GM19463 (cell line): ENCODE measurements at regions not wholly inside any gene's neighbourhood (a gene's known extent, or its start where the extent isn't known, plus 50 kb on each side); places are given as distances from the start of the nearest gene placed in this dataset.

Experiments used
- ATAC-seq: cut with Tn5 transposase; IDR thresholded peaks from one replicate; pipeline ENCODE4 v1.9.1; 2021; ENCODE audit warnings: mild to moderate bottlenecking, moderate library complexity; ENCODE audit not compliant: unreplicated experiment

DNA sequence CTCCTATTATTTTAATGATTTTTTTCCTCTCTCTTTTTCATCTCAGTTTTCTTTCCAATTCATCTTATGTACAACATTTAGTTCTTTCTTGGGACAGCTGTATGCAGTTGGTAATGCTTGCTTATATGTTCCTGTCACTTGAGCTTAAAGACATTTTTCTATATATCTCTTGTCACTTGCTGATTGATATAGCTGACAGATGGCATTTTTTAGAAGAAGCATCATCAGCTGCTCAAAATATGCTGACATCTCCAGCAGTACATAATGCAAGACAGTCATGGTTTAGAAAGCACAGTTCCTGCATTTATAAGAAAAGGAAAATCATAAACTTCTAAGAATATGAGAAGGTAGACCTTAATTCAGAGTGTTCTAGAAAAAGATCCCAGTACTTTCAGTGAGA, 56.5 kb downstream of the DCAF8L1 start:
- ATAC-seq = no peak

DNA sequence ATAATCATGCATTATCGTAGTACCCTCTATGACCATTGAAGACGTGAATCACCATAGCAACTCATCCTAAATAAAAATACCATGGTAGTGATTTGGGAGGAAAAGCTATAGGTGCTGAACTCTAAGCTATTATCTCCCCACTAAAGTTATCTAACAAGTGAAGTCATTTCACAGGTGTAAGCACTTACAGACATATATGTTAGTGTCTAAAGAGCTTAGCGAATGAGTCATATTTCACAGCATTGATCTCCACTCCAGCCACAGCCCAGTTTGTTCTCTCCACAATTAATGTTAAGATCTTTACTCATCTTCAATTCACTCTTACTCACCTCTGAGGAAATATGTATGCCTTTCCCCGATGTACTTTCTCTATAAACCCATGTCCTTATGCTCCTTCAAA, 57.0 kb downstream of the DCAF8L1 start:
- no peak for ATAC-seq

DNA sequence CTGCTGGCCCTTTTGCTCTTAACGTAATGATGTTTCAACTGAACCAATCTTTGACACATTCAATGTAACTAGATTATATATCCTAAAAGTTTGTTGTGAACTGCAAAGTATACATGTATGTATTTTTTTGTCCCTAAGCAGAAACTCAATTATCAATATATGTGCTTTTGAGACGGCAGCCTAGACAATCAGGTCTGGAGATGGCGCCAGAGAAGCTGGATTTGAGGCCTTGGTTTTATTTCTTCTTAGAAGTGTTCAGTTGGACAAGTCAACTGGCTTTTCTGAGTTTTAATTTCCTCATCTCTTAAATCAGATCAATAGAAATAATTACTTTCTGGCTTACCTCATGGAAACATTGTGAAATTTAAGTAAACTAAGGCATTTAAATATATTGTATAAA, 62.5 kb downstream of the DCAF8L1 start:
- no peak for ATAC-seq

DNA sequence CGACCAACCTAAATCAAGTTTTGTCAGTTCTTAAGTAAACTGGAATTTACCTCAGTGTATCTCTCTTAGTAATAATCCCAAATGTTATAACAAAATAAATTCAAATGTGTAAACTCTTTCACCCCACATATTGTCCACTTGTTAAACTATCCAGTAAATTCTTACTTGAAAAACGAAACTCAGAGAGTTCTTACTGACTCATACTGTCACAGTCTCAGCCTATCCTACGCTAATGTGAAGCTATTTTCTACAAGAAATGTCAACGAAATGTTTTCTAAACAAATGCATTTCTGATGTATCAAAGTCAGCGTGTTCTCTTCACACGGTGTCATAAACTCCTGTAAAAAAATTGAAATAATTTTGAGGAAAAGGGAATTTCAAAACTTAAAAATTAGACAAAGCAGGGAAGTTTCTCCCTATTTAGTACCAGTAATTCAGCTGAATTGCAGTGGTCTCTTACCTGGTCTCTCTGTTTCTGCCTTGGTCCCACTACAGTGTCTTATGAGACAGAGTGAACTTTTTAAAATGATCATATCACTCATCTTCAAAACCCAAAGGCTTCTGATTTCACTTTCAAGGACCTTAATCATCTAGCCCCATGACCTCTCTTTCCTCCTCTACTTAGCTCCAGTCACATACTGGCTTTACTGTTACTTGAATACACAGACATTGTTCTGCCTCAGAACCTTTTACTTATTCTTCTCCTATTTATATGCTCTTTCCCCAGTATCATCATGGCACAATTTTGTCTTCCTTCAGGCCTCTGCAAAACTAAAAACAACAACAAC, 63.3 kb downstream of the DCAF8L1 start:
- ATAC-seq = no peak

DNA sequence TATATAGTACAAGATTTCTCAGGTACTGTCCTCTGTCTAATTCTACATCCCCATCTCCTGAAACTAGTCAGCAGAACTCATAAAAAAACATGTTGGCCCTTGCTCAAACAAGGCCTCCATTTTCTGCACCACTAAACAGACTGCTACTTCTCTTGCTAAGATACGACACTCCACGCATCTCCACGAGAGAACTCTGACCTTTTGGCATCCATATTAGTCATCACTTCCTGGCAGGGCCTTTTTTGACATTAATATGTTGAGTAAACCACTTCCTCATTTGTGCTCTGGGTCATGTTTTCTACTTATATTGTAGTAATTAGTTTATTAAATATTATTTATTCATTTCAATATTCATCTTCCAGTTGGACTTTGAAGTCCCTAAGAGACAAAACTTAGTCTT, 65.6 kb downstream of the DCAF8L1 start:
- peak; percentile 88 for ATAC-seq

DNA sequence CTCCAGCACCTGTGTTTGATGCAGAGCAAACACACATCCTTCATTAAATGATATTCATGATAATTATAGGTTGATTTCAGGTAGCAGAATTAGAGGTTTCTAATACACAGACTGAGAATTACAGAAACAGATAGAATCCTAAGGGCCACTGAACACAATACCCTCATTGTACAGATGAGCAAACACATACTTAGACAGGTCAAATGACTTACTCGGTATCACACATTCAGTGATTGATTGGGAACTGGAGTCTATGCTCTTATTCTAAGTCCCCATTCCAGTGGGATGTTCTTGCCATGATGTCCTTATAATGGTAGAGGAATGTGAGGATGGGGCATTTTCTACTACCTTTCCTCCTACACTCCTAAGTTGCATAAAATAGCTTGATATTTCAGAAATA, 70.8 kb downstream of the DCAF8L1 start:
- ATAC-seq = no peak

DNA sequence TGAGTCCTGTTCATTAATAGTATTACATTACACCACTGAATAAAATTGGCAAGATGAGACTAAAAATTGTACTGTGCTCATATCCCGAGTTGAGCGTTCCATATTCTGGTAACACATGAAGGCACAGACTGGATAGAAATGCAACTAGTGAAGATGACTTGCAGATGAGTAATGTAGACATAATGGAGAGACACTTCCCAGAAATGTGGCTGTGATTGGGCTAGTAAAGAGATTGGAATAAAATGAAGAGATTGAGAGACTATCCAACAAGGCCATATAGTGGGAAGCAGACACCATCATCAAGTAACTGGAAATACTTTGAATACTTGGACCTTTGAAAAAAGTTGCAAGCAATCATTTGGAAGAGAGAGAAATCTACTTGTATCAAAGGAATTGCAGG, 77.3 kb downstream of the DCAF8L1 start:
- ATAC-seq = no peak

DNA sequence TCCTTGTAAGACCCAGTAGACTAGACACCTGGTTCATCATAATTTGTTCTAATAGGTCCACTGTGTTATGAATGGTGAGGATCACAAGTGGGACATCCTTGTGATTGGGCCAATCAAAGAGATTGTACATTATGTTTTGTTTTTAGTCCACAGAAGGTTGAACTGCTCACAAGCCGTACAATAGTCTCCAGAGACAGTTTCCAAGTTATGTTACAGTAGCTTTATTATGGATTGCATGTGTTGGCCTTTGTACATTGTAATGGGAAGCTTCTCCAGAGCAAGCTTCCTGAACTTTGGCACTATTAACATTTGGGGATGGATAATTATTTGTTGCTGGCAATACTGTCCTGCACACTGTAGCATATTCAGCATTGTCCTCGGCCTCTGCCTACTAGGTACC, 86.1 kb downstream of the MAGEB10 start:
- ATAC-seq = no peak

DNA sequence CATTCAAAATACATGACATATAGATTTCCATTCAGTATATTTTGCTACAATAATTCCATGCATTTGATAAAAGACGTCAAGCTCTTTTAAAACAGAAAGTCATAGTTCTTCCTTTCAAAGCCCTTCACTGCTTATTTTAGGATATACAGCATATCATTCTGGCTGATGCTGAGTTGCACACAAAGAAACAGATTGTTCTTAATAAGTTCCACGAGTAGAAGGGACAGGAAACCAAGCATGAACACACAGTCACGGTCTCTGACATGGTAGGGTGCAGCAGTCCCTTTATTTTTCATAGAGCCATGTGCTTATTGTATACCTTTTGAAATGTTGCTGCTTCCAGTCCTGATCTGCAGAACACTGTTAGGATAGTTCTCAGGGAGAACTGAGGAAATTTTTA, 85.4 kb downstream of the MAGEB10 start:
- ATAC-seq = no peak

DNA sequence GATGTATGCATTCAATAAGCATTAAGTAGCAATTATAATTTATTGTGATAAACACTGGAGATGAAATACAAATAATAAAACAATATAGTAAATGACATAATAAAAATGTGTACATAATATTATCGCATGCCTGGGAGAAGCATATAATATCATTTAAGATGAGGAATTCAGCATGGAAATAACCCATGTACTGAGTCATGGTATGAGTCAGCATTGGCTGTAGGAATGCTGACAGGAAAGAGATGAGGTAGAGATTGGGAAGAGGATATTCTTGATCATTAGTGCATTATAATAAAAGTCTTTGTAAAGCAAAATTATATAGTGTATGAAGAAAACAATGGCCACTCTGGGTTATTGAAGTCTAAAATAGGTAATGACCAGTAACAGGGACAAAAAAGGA, 82.8 kb downstream of the MAGEB10 start:
- no peak for ATAC-seq

DNA sequence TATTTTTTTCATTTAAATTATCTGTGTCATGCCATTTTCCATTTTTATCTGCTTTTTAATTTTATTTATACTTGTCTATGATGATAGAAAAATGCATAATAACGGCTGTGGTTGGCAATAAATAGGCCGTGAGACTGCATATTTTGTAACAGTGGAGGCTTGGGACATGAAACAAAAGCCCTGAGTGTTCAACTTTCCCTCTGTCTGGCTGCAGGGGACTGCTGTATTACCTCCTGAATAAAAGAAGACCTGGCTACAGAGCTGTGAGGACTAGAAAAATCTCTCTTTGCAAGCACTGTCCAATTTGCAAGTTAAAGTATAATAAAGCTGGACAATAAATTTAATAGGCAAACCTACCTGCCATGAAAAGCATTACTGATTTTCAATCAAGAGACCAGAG, 82.1 kb downstream of the MAGEB10 start:
- no peak for ATAC-seq

DNA sequence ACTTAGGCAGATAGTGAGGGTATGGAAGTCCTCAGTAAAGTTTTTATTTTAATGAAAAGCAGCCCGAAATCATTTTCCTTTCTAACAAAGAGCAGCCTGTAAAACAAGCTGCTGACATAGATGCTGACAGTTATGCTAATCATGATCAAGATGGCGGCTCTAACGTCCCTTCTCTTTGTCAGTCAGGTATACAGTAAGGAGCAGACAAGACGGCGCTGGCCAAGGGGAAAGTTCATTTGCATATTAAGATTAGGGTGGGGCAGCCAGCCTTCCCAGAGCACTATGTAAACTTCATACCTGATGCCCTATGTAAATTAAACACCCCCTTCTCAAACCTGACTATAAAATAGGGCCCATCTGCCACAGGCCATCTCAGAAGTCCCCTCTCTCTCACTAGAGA, 76.9 kb downstream of the MAGEB10 start:
- no peak for ATAC-seq

DNA sequence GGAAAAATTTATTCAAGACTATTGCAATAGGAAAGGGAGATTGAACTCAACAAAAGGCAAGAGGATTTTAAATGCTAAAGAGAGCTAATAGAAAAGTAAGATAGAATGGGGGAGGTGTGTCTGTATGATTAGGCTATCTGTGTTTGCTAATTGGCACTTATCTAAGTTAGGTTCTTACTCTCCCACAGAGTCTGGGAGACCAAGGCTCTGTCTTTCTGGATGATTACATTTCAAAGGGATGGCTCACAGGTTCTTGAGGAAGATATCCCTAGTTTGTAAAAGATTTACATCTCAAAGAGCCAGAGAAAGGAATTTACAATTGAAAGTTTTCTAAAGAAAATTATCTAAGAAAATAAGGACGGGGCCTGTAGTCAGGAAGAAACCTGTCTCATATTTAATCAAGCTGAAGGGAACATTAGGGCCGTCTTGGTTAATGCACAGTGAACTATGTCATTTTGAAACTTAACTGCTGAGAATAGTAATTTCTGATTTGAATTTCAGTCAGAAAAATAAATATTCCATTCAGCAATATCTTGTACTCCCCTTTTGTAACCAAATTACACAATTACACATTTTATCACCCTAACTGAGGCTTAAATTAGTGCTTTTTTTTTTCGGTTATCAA, 75.8 kb downstream of the MAGEB10 start:
- ATAC-seq = peak; percentile 48

DNA sequence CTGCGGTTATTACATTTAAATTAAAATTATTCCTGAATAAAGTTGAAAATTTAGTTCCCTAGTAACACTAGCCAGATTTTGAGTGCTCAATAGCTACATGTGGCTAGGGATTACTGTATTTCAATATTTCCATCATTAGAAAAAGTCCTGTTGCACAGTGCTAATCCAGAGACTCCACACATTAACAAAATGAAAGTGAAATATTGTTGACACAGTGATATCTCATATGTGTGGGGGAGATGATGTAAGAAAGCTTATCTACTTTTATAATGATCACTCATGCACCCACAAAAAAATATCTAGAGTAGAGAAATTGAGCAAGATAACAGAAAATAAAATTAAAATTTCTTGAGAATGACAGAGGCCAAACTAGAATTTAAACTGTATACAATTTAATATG, 74.9 kb downstream of the MAGEB10 start:
- ATAC-seq = no peak

DNA sequence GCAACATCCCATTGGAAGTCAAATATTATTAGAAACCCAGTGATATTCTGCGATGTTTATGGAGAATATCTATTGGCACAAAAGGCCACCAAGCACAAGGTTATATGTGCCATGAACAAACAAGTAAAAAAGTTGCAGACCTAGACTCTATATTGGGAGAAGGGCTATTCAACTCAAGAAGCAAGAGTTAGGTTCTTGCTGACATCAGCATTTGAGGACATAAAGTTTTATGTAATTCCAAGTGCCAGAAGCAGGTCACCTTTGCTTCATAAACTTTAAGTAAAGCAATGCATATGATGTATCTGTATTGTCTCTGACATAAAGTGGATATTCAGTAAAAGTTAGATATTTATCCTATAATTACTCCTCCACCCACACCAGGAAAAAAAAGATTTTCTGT, 71.1 kb downstream of the MAGEB10 start:
- no peak for ATAC-seq
